GM23338 (cell line): ENCODE measurements at regions not wholly inside any gene's neighbourhood (a gene's known extent, or its start where the extent isn't known, plus 50 kb on each side); places are given as distances from the start of the nearest gene placed in this dataset.

ENCODE experiments used
- ATAC-seq: fragments of 200-7000 bp; cut with Tn5 transposase; 3 replicates; pipeline ENCODE4 v1.9.1; 2020
- DNase-seq: peaks from one replicate; pipeline ENCODE4 v3.0.0-alpha.2; 2015; ENCODE audit warnings: low spot score
- H2AFZ ChIP-seq: fragments of 200-600 bp; sonication (generic); 2 replicates; pipeline ENCODE4 v1.8.0; 2016; ENCODE audit warnings: antibody characterized with exemption, mild to moderate bottlenecking, moderate library complexity
- H3F3A ChIP-seq: fragments of 200-600 bp; sonication (generic); replicated peaks from 2 replicates; pipeline ENCODE4 v1.8.0; 2017; ENCODE audit warnings: antibody characterized with exemption, mixed run types, low read depth
- H3K27ac ChIP-seq: fragments of 200-600 bp; sonication (generic); 2 replicates; pipeline ENCODE4 v1.6.1; 2016; ENCODE audit warnings: low read depth
- H3K27me3 ChIP-seq: fragments of 200-600 bp; sonication (generic); 2 replicates; pipeline ENCODE4 v1.8.0; 2016; ENCODE audit warnings: mild to moderate bottlenecking, mixed run types, moderate library complexity; ENCODE audit not compliant: insufficient read depth
- H3K36me3 ChIP-seq: fragments of 200-600 bp; sonication (generic); 2 replicates; pipeline ENCODE4 v1.8.0; 2016; ENCODE audit warnings: mild to moderate bottlenecking; ENCODE audit not compliant: insufficient read depth
- H3K4me1 ChIP-seq: fragments of 200-600 bp; sonication (generic); 2 replicates; pipeline ENCODE4 v1.8.0; 2016; ENCODE audit warnings: mild to moderate bottlenecking, moderate library complexity; ENCODE audit not compliant: insufficient read depth
- H3K4me2 ChIP-seq: fragments of 200-600 bp; sonication (generic); 2 replicates; pipeline ENCODE4 v1.7.1; 2017; ENCODE audit warnings: mixed run types
- H3K4me3 ChIP-seq: fragments of 200-600 bp; sonication (generic); 2 replicates; pipeline ENCODE4 v1.6.1; 2016; ENCODE audit warnings: mixed run types
- H3K79me2 ChIP-seq: fragments of 200-600 bp; sonication (generic); replicated peaks from 2 replicates; pipeline ENCODE4 v1.8.0; 2017; ENCODE audit warnings: mild to moderate bottlenecking; ENCODE audit not compliant: insufficient read depth
- H3K9me2 ChIP-seq: fragments of 200-600 bp; sonication (generic); 2 replicates; pipeline ENCODE4 v1.8.0; 2017; ENCODE audit not compliant: insufficient read depth
- H4K20me1 ChIP-seq: fragments of 200-600 bp; sonication (generic); replicated peaks from 2 replicates; pipeline ENCODE4 v1.8.0; 2017; ENCODE audit warnings: mild to moderate bottlenecking; ENCODE audit not compliant: insufficient read depth
- H3K27ac Mint-ChIP-seq: 2 replicates; pipeline ENCODE4 v1.8.0; 2020; ENCODE audit warnings: inconsistent platforms, mild to moderate bottlenecking, moderate library complexity, mixed read lengths
- H3K27me3 Mint-ChIP-seq: 3 replicates; pipeline ENCODE4 v1.8.0; 2022; ENCODE audit warnings: low read depth, mild to moderate bottlenecking, moderate library complexity, mixed read lengths, inconsistent platforms; ENCODE audit not compliant: insufficient read depth, poor library complexity
- H3K36me3 Mint-ChIP-seq: 3 replicates; pipeline ENCODE4 v1.8.0; 2021; ENCODE audit warnings: low read depth, mild to moderate bottlenecking, inconsistent platforms, moderate library complexity, mixed read lengths
- H3K4me1 Mint-ChIP-seq: 3 replicates; pipeline ENCODE4 v1.8.0; 2020; ENCODE audit warnings: mild to moderate bottlenecking, inconsistent platforms, mixed read lengths
- H3K4me3 Mint-ChIP-seq: 3 replicates; pipeline ENCODE4 v1.8.0; 2021; ENCODE audit warnings: moderate library complexity, mild to moderate bottlenecking, inconsistent platforms, mixed read lengths
- H3K9me3 Mint-ChIP-seq: 3 replicates; pipeline ENCODE4 v1.8.0; 2020; ENCODE audit warnings: moderate library complexity, mild to moderate bottlenecking, inconsistent platforms, mixed read lengths
- CREB1 ChIP-seq: fragments of 250-450 bp; sonication (Bioruptor Pico); IDR thresholded peaks from 2 replicates; pipeline ENCODE4 v1.5.0; 2020; ENCODE audit warnings: low read depth, mild to moderate bottlenecking, moderate library complexity
- EZH2 ChIP-seq: fragments of 200-600 bp; sonication (generic); IDR thresholded peaks from one replicate; pipeline ENCODE4 v1.8.0; 2017; ENCODE audit warnings: antibody characterized with exemption, mild to moderate bottlenecking, low read depth; ENCODE audit not compliant: unreplicated experiment
- EZH2phosphoT487 ChIP-seq: fragments of 200-600 bp; sonication (generic); IDR thresholded peaks from one replicate; pipeline ENCODE4 v1.8.1; 2018; ENCODE audit warnings: antibody characterized with exemption; ENCODE audit not compliant: unreplicated experiment
- JUNB ChIP-seq: IDR thresholded peaks from one replicate; pipeline ENCODE4 v1.6.1; 2016; ENCODE audit warnings: antibody characterized with exemption; ENCODE audit not compliant: unreplicated experiment
- NANOG ChIP-seq: IDR thresholded peaks from 2 replicates; pipeline ENCODE4 v1.6.1; 2016; ENCODE audit warnings: antibody characterized with exemption, borderline replicate concordance
- POLR2AphosphoS5 ChIP-seq: IDR thresholded peaks from 2 replicates; pipeline ENCODE4 v1.6.1; 2016; ENCODE audit warnings: antibody characterized with exemption, low read depth
- STAT1 ChIP-seq: IDR thresholded peaks from one replicate; pipeline ENCODE4 v1.6.1; 2016; ENCODE audit warnings: antibody characterized with exemption; ENCODE audit not compliant: unreplicated experiment
- ZNF114 ChIP-seq: fragments of 250-450 bp; sonication (Bioruptor Pico); IDR thresholded peaks from 2 replicates; pipeline ENCODE4 v1.5.0; 2020; ENCODE audit warnings: mild to moderate bottlenecking, moderate library complexity
- ZNF331 ChIP-seq: fragments of 250-450 bp; sonication (Bioruptor Pico); IDR thresholded peaks from 2 replicates; pipeline ENCODE4 v1.5.0; 2020; ENCODE audit warnings: low read depth, mild to moderate bottlenecking, moderate library complexity
- ZNF462 ChIP-seq: fragments of 250-450 bp; sonication (Bioruptor Pico); IDR thresholded peaks from 2 replicates; pipeline ENCODE4 v1.5.0; 2020; ENCODE audit warnings: mild to moderate bottlenecking, moderate library complexity
- TF ChIP-seq, protein P1 (sequence below): IDR thresholded peaks from one replicate; pipeline ENCODE4 v1.6.1; 2018; ENCODE audit warnings: antibody characterized with exemption; ENCODE audit not compliant: unreplicated experiment
- TF ChIP-seq, protein P2 (sequence below), 2 experiments: fragments of 200-600 bp in 1 of 2; sonication (generic) in 1 of 2; conservative IDR thresholded peaks; 2 replicates each; pipeline versions ENCODE4 v1.5.1 to v1.6.1; 2016 to 2017; ENCODE audit warnings: antibody characterized with exemption in 2 of 2, low read depth in 2 of 2, mild to moderate bottlenecking in 2 of 2, moderate library complexity in 1 of 2
- TF ChIP-seq, protein P3 (sequence below): IDR thresholded peaks from 2 replicates; pipeline ENCODE4 v1.6.1; 2016; ENCODE audit warnings: antibody characterized with exemption

GRCh38 chr3:102265720-102266119, 169.1 kb upstream of the ZPLD1 start:
- H3K9me2 ChIP-seq: peaks cover 3% of the 10 kb centered on the region; the same call in 1 of the 2 replicates
- no peak overlapping the region for H3K4me2 ChIP-seq
- H3K27ac ChIP-seq: no peak overlapping the region
- H4K20me1 ChIP-seq: no peaks in the 10 kb centered on the region
- H3K4me3 ChIP-seq: no peak overlapping the region
- Mint-ChIP-seq H3K36me3 (no peaks in the 10 kb centered on the region), H3K4me3 (no peak overlapping the region), H3K27me3 (no peaks in the 10 kb centered on the region), H3K27ac (no peak overlapping the region), H3K4me1 (no peaks in the 10 kb centered on the region; the same call in 2 of the 3 replicates), H3K9me3 (no peaks in the 10 kb centered on the region; the same call in 2 of the 3 replicates)
- ATAC-seq: no peak
- no peaks in the 10 kb centered on the region for H3F3A ChIP-seq
- H3K27me3 ChIP-seq: no peaks in the 10 kb centered on the region
- H3K4me1 ChIP-seq: no peaks in the 10 kb centered on the region
- peak overlapping the region; percentile 2; the same call in 1 of the 2 replicates for H2AFZ ChIP-seq
- no peaks in the 10 kb centered on the region for H3K79me2 ChIP-seq
- no peaks in the 10 kb centered on the region for H3K36me3 ChIP-seq
- no peak for DNase-seq
- TF ChIP-seq, protein P1, sequence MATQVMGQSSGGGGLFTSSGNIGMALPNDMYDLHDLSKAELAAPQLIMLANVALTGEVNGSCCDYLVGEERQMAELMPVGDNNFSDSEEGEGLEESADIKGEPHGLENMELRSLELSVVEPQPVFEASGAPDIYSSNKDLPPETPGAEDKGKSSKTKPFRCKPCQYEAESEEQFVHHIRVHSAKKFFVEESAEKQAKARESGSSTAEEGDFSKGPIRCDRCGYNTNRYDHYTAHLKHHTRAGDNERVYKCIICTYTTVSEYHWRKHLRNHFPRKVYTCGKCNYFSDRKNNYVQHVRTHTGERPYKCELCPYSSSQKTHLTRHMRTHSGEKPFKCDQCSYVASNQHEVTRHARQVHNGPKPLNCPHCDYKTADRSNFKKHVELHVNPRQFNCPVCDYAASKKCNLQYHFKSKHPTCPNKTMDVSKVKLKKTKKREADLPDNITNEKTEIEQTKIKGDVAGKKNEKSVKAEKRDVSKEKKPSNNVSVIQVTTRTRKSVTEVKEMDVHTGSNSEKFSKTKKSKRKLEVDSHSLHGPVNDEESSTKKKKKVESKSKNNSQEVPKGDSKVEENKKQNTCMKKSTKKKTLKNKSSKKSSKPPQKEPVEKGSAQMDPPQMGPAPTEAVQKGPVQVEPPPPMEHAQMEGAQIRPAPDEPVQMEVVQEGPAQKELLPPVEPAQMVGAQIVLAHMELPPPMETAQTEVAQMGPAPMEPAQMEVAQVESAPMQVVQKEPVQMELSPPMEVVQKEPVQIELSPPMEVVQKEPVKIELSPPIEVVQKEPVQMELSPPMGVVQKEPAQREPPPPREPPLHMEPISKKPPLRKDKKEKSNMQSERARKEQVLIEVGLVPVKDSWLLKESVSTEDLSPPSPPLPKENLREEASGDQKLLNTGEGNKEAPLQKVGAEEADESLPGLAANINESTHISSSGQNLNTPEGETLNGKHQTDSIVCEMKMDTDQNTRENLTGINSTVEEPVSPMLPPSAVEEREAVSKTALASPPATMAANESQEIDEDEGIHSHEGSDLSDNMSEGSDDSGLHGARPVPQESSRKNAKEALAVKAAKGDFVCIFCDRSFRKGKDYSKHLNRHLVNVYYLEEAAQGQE: no peak
- TF ChIP-seq CREB1 (CRISPR knock-in tag) (no peak), NANOG (no peak), STAT1 (no peak), JUNB (no peak), ZNF462 (CRISPR knock-in tag) (no peak), ZNF114 (no peak), EZH2phosphoT487 (no peak), ZNF331 (CRISPR knock-in tag) (no peak), POLR2AphosphoS5 (no peak), EZH2 (no peak)
- TF ChIP-seq, protein P2, sequence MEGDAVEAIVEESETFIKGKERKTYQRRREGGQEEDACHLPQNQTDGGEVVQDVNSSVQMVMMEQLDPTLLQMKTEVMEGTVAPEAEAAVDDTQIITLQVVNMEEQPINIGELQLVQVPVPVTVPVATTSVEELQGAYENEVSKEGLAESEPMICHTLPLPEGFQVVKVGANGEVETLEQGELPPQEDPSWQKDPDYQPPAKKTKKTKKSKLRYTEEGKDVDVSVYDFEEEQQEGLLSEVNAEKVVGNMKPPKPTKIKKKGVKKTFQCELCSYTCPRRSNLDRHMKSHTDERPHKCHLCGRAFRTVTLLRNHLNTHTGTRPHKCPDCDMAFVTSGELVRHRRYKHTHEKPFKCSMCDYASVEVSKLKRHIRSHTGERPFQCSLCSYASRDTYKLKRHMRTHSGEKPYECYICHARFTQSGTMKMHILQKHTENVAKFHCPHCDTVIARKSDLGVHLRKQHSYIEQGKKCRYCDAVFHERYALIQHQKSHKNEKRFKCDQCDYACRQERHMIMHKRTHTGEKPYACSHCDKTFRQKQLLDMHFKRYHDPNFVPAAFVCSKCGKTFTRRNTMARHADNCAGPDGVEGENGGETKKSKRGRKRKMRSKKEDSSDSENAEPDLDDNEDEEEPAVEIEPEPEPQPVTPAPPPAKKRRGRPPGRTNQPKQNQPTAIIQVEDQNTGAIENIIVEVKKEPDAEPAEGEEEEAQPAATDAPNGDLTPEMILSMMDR (conservative IDR thresholded peaks at IDR 0.05; ENCODE audit: low read depth in 2 of 2): no peak
- TF ChIP-seq, protein P3, sequence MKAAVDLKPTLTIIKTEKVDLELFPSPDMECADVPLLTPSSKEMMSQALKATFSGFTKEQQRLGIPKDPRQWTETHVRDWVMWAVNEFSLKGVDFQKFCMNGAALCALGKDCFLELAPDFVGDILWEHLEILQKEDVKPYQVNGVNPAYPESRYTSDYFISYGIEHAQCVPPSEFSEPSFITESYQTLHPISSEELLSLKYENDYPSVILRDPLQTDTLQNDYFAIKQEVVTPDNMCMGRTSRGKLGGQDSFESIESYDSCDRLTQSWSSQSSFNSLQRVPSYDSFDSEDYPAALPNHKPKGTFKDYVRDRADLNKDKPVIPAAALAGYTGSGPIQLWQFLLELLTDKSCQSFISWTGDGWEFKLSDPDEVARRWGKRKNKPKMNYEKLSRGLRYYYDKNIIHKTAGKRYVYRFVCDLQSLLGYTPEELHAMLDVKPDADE: no peak
